Right lobe of liver (tissue), 4 donors: ENCODE measurements at regions not wholly inside any gene's neighbourhood (a gene's known extent, or its start where the extent isn't known, plus 50 kb on each side); places are given as distances from the start of the nearest gene placed in this dataset.

Source experiments
- POLR2A ChIP-seq: fragments of 450-650 bp; IDR thresholded peaks from one replicate; pipeline ENCODE4 v1.6.1; 2017; ENCODE audit warnings: antibody characterized with exemption, mild to moderate bottlenecking
- TF ChIP-seq, protein P1 (sequence below), 4 donors: fragments of 200-600 bp in 3 of 4; fragments of 450-650 bp in 1 of 4; IDR thresholded peaks; one replicate each; pipeline versions ENCODE4 v1.5.1 to v1.8.0; 2016 to 2022; ENCODE audit warnings: antibody characterized with exemption in 4 of 4, mild to moderate bottlenecking in 2 of 4
- donor health status: DM: no; HTN: no; CAD: no.
- donor health status: DM: no; HTN: no; CAD: no.
- donor health status: DM: no; HTN: yes; CAD: no.

DNA sequence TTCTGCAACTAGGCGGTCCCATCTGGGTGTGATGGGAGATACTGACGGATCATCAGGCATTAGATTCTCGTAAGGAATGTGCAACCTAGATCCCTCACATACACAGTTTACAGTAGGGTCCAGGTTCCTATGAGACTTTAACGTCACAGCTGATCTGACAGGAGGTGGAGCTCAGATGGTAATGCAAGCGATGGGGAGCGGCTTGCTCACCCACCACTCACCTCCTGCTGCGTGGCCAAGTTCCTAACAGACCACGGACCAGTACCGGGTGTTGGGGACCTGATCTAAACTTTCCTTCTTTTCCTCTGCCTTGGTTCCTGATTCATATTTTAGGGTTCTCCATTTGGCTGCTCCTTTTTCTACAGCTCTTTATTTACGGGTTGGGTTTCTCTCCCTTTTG is 479.8 kb downstream of the BCAT1 start:
- TF ChIP-seq, protein P1, sequence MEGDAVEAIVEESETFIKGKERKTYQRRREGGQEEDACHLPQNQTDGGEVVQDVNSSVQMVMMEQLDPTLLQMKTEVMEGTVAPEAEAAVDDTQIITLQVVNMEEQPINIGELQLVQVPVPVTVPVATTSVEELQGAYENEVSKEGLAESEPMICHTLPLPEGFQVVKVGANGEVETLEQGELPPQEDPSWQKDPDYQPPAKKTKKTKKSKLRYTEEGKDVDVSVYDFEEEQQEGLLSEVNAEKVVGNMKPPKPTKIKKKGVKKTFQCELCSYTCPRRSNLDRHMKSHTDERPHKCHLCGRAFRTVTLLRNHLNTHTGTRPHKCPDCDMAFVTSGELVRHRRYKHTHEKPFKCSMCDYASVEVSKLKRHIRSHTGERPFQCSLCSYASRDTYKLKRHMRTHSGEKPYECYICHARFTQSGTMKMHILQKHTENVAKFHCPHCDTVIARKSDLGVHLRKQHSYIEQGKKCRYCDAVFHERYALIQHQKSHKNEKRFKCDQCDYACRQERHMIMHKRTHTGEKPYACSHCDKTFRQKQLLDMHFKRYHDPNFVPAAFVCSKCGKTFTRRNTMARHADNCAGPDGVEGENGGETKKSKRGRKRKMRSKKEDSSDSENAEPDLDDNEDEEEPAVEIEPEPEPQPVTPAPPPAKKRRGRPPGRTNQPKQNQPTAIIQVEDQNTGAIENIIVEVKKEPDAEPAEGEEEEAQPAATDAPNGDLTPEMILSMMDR (IDR thresholded peaks at IDR 0.05), result no peak
- TF ChIP-seq POLR2A, result no peak
